ENCODE measurements at regions not wholly inside any gene's neighbourhood (a gene's known extent, or its start where the extent isn't known, plus 50 kb on each side); places are given as distances from the start of the nearest gene placed in this dataset.

DNA sequence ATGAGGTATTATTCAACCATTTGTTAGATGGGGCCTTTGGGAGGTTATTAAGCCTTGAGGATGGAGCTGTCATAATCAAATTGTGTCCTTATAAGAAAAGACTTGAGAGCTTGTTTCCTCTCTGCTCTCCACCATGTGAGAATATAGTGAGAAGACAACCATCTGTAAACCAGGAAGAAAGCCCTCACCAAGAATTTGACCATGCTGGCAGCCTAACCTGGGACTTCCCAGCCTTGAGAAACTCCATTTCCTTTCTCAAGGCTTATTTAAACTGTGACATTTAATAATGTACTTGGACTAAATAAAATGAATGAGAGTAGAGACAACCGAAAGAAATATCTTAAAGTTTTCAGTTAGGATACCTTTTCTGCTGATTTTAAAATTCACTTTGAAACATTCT is 83.7 kb upstream of the GC start:
- Histone ChIP-seq H3K79me2 (ENCODE audit: insufficient read depth, low read length) (no peaks in the 10 kb centered on the region), H3K4me3 (replicated peaks in 1 of 2; ENCODE audit: low read depth in 1 of 2, low read length in 2 of 2) (no peak overlapping the region), H3K36me3 (ENCODE audit: control insufficient read depth in 1 of 2, insufficient read depth in 2 of 2, low read length in 2 of 2) (no peaks in the 10 kb centered on the region), H3K9ac (ENCODE audit: low read length) (no peak overlapping the region), H3K9me3 (ENCODE audit: control insufficient read depth in 1 of 2, insufficient read depth in 1 of 2, low read depth in 1 of 2, low read length in 2 of 2) (peaks cover 7 to 14% of the 10 kb centered on the region in 2 experiments; a peak in 2 of 4 replicates), H2AFZ (ENCODE audit: low read depth, low read length, poor library complexity, severe bottlenecking) (no peak overlapping the region), H4K20me1 (ENCODE audit: insufficient read depth) (no peaks in the 10 kb centered on the region), H3K27ac (ENCODE audit: low read depth, low read length) (no peak overlapping the region), H3K9me2 (ENCODE audit: insufficient read depth) (no peaks in the 10 kb centered on the region), H3K4me2 (ENCODE audit: low read length) (no peak overlapping the region), H3K4me1 (ENCODE audit: control insufficient read depth in 1 of 2, insufficient read depth in 2 of 2, low read length in 2 of 2) (no peaks in the 10 kb centered on the region), H3K27me3 (ENCODE audit: insufficient read depth, low read length) (no peaks in the 10 kb centered on the region)
- RAD21 ChIA-PET (ENCODE audit: low non-redundant PET in 1 of 2, low total read pairs in 2 of 2, uncharacterized antibody in 2 of 2, unreplicated experiment in 2 of 2): no interaction called here
- no TSS peak for BruUV-seq (replicated peaks)
- ATAC-seq (no peak), DNase-seq (ENCODE audit: low read depth, low spot score) (no peak)
- CTCF ChIA-PET: no interaction called here
- TF ChIP-seq CBX3 (IDR thresholded peaks at IDR 0.05; ENCODE audit: low read depth) (no peak), EZH2phosphoT487 (IDR thresholded peaks at IDR 0.05; ENCODE audit: borderline replicate concordance) (no peak), FOSL1 (IDR thresholded peaks at IDR 0.05; ENCODE audit: low read depth) (no peak), ELF1 (IDR thresholded peaks at IDR 0.05; ENCODE audit: borderline replicate concordance, low read depth) (no peak), SRF (IDR thresholded peaks at IDR 0.05; ENCODE audit: low read depth) (no peak)
- POLR2A ChIA-PET: no interaction called here
- intact Hi-C loops (cut with micrococcal nuclease): loop anchor here (10.0 kb wide), 1 partner anchor 933 kb away; no protein-coding TSS in a partner anchor

DNA sequence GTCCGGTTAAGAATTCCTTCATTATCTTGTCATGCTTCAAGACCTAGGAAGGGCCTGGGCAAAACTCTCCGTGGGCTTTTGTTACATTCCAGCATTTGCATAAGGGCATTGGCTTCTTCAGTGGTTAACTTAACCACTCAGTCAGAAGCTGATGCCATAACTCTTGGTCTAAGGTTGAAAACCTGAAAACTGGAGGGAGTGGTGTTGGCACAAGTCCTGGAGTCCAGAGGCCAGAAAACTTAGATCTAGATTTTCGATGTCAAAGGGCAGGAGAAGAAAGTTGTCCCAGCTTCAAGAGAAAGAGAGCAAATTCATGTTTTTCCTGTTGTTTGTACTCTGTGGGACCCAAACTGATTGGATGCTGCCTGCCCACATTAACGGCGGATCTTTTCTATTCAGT is 86.6 kb upstream of the GC start:
- ATAC-seq: no peak
- TF ChIP-seq MAX (IDR thresholded peaks at IDR 0.05) (no peak), JUND (IDR thresholded peaks at IDR 0.05) (no peak), YY1 (IDR thresholded peaks at IDR 0.05; ENCODE audit: extremely low read depth, insufficient replicate concordance, low read depth, low read length) (no peak), FOSL1 (IDR thresholded peaks at IDR 0.05; ENCODE audit: low read depth) (no peak), SRF (IDR thresholded peaks at IDR 0.05; ENCODE audit: low read depth) (no peak), POLR2A (IDR thresholded peaks at IDR 0.05; ENCODE audit: borderline replicate concordance, extremely low read depth, insufficient read depth, insufficient read length) (no peak), REST (IDR thresholded peaks at IDR 0.05; ENCODE audit: low read depth) (no peak), EZH2phosphoT487 (IDR thresholded peaks at IDR 0.05; ENCODE audit: borderline replicate concordance) (no peak), ZFX (IDR thresholded peaks at IDR 0.05) (no peak), SP1 (IDR thresholded peaks at IDR 0.05; ENCODE audit: low read depth) (no peak), POLR2AphosphoS5 (IDR thresholded peaks at IDR 0.05; ENCODE audit: low read depth, low read length) (no peak), CBX3 (IDR thresholded peaks at IDR 0.05; ENCODE audit: low read depth) (no peak), TCF7L2 (IDR thresholded peaks at IDR 0.05; ENCODE audit: borderline replicate concordance, extremely low read depth, insufficient read depth, insufficient read length) (no peak), SIN3A (IDR thresholded peaks at IDR 0.05; ENCODE audit: low read depth) (no peak)
- TF ChIP-seq, protein P1, sequence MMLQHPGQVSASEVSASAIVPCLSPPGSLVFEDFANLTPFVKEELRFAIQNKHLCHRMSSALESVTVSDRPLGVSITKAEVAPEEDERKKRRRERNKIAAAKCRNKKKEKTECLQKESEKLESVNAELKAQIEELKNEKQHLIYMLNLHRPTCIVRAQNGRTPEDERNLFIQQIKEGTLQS (IDR thresholded peaks at IDR 0.05): no peak
- TF ChIP-seq, protein P2, sequence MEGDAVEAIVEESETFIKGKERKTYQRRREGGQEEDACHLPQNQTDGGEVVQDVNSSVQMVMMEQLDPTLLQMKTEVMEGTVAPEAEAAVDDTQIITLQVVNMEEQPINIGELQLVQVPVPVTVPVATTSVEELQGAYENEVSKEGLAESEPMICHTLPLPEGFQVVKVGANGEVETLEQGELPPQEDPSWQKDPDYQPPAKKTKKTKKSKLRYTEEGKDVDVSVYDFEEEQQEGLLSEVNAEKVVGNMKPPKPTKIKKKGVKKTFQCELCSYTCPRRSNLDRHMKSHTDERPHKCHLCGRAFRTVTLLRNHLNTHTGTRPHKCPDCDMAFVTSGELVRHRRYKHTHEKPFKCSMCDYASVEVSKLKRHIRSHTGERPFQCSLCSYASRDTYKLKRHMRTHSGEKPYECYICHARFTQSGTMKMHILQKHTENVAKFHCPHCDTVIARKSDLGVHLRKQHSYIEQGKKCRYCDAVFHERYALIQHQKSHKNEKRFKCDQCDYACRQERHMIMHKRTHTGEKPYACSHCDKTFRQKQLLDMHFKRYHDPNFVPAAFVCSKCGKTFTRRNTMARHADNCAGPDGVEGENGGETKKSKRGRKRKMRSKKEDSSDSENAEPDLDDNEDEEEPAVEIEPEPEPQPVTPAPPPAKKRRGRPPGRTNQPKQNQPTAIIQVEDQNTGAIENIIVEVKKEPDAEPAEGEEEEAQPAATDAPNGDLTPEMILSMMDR (IDR thresholded peaks at IDR 0.05 in 2 of 3, conservative IDR thresholded peaks at IDR 0.05 in 1 of 3; ENCODE audit: borderline replicate concordance in 1 of 3, insufficient read depth in 1 of 3, low read depth in 2 of 3, low read length in 2 of 3): no peak

More for the DNA sequence above, 86.6 kb upstream of the GC start:
- intact Hi-C loops (cut with micrococcal nuclease): no loop called here
- no peak for DNase-seq (ENCODE audit: low read depth, low spot score)
- Histone ChIP-seq H2AFZ (ENCODE audit: low read depth, low read length, poor library complexity, severe bottlenecking) (no peak overlapping the region), H3K4me2 (ENCODE audit: low read length) (no peak overlapping the region), H3K9ac (ENCODE audit: low read length) (no peak overlapping the region), H3K79me2 (ENCODE audit: insufficient read depth, low read length) (no peaks in the 10 kb centered on the region), H3K4me1 (ENCODE audit: control insufficient read depth in 1 of 2, insufficient read depth in 2 of 2, low read length in 2 of 2) (no peaks in the 10 kb centered on the region), H3K36me3 (ENCODE audit: control insufficient read depth in 1 of 2, insufficient read depth in 2 of 2, low read length in 2 of 2) (no peaks in the 10 kb centered on the region), H4K20me1 (ENCODE audit: insufficient read depth) (no peaks in the 10 kb centered on the region), H3K9me3 (ENCODE audit: control insufficient read depth in 1 of 2, insufficient read depth in 1 of 2, low read depth in 1 of 2, low read length in 2 of 2) (peaks cover 3 to 6% of the 10 kb centered on the region in 2 experiments; a peak in 2 of 4 replicates), H3K4me3 (replicated peaks in 1 of 2; ENCODE audit: low read depth in 1 of 2, low read length in 2 of 2) (no peak overlapping the region), H3K27me3 (ENCODE audit: insufficient read depth, low read length) (no peaks in the 10 kb centered on the region), H3K9me2 (ENCODE audit: insufficient read depth) (no peaks in the 10 kb centered on the region), H3K27ac (ENCODE audit: low read depth, low read length) (no peak overlapping the region)
- ChIA-PET CTCF (no interaction called here), POLR2A (no interaction called here), RAD21 (ENCODE audit: low non-redundant PET in 1 of 2, low total read pairs in 2 of 2, uncharacterized antibody in 2 of 2, unreplicated experiment in 2 of 2) (no interaction called here)
- no TSS peak for BruUV-seq (replicated peaks)

All from HCT116 (cell line).